GM23338 (cell line): ENCODE measurements at regions not wholly inside any gene's neighbourhood (a gene's known extent, or its start where the extent isn't known, plus 50 kb on each side); places are given as distances from the start of the nearest gene placed in this dataset.
"Not testable (repeated sequence)": the region's sequence is repeated elsewhere in the genome, so short reads cannot be mapped to it uniquely, and the experiment has no call there.

Experiments used
- ATAC-seq: fragments of 200-7000 bp; cut with Tn5 transposase; 3 replicates; pipeline ENCODE4 v1.9.1; 2020
- DNase-seq: peaks from one replicate; pipeline ENCODE4 v3.0.0-alpha.2; 2015; ENCODE audit warnings: low spot score
- H2AFZ ChIP-seq: fragments of 200-600 bp; sonication (generic); 2 replicates; pipeline ENCODE4 v1.8.0; 2016; ENCODE audit warnings: antibody characterized with exemption, mild to moderate bottlenecking, moderate library complexity
- H3F3A ChIP-seq: fragments of 200-600 bp; sonication (generic); replicated peaks from 2 replicates; pipeline ENCODE4 v1.8.0; 2017; ENCODE audit warnings: antibody characterized with exemption, mixed run types, low read depth
- H3K27ac ChIP-seq: fragments of 200-600 bp; sonication (generic); 2 replicates; pipeline ENCODE4 v1.6.1; 2016; ENCODE audit warnings: low read depth
- H3K27me3 ChIP-seq: fragments of 200-600 bp; sonication (generic); 2 replicates; pipeline ENCODE4 v1.8.0; 2016; ENCODE audit warnings: mild to moderate bottlenecking, mixed run types, moderate library complexity; ENCODE audit not compliant: insufficient read depth
- H3K36me3 ChIP-seq: fragments of 200-600 bp; sonication (generic); 2 replicates; pipeline ENCODE4 v1.8.0; 2016; ENCODE audit warnings: mild to moderate bottlenecking; ENCODE audit not compliant: insufficient read depth
- H3K4me1 ChIP-seq: fragments of 200-600 bp; sonication (generic); 2 replicates; pipeline ENCODE4 v1.8.0; 2016; ENCODE audit warnings: mild to moderate bottlenecking, moderate library complexity; ENCODE audit not compliant: insufficient read depth
- H3K4me2 ChIP-seq: fragments of 200-600 bp; sonication (generic); 2 replicates; pipeline ENCODE4 v1.7.1; 2017; ENCODE audit warnings: mixed run types
- H3K4me3 ChIP-seq: fragments of 200-600 bp; sonication (generic); 2 replicates; pipeline ENCODE4 v1.6.1; 2016; ENCODE audit warnings: mixed run types
- H3K79me2 ChIP-seq: fragments of 200-600 bp; sonication (generic); replicated peaks from 2 replicates; pipeline ENCODE4 v1.8.0; 2017; ENCODE audit warnings: mild to moderate bottlenecking; ENCODE audit not compliant: insufficient read depth
- H3K9me2 ChIP-seq: fragments of 200-600 bp; sonication (generic); 2 replicates; pipeline ENCODE4 v1.8.0; 2017; ENCODE audit not compliant: insufficient read depth
- H4K20me1 ChIP-seq: fragments of 200-600 bp; sonication (generic); replicated peaks from 2 replicates; pipeline ENCODE4 v1.8.0; 2017; ENCODE audit warnings: mild to moderate bottlenecking; ENCODE audit not compliant: insufficient read depth
- H3K27ac Mint-ChIP-seq: 2 replicates; pipeline ENCODE4 v1.8.0; 2020; ENCODE audit warnings: inconsistent platforms, mild to moderate bottlenecking, moderate library complexity, mixed read lengths
- H3K27me3 Mint-ChIP-seq: 3 replicates; pipeline ENCODE4 v1.8.0; 2022; ENCODE audit warnings: low read depth, mild to moderate bottlenecking, moderate library complexity, mixed read lengths, inconsistent platforms; ENCODE audit not compliant: insufficient read depth, poor library complexity
- H3K36me3 Mint-ChIP-seq: 3 replicates; pipeline ENCODE4 v1.8.0; 2021; ENCODE audit warnings: low read depth, mild to moderate bottlenecking, inconsistent platforms, moderate library complexity, mixed read lengths
- H3K4me1 Mint-ChIP-seq: 3 replicates; pipeline ENCODE4 v1.8.0; 2020; ENCODE audit warnings: mild to moderate bottlenecking, inconsistent platforms, mixed read lengths
- H3K4me3 Mint-ChIP-seq: 3 replicates; pipeline ENCODE4 v1.8.0; 2021; ENCODE audit warnings: moderate library complexity, mild to moderate bottlenecking, inconsistent platforms, mixed read lengths
- H3K9me3 Mint-ChIP-seq: 3 replicates; pipeline ENCODE4 v1.8.0; 2020; ENCODE audit warnings: moderate library complexity, mild to moderate bottlenecking, inconsistent platforms, mixed read lengths
- CREB1 ChIP-seq: fragments of 250-450 bp; sonication (Bioruptor Pico); IDR thresholded peaks from 2 replicates; pipeline ENCODE4 v1.5.0; 2020; ENCODE audit warnings: low read depth, mild to moderate bottlenecking, moderate library complexity
- EZH2 ChIP-seq: fragments of 200-600 bp; sonication (generic); IDR thresholded peaks from one replicate; pipeline ENCODE4 v1.8.0; 2017; ENCODE audit warnings: antibody characterized with exemption, mild to moderate bottlenecking, low read depth; ENCODE audit not compliant: unreplicated experiment
- JUNB ChIP-seq: IDR thresholded peaks from one replicate; pipeline ENCODE4 v1.6.1; 2016; ENCODE audit warnings: antibody characterized with exemption; ENCODE audit not compliant: unreplicated experiment
- NANOG ChIP-seq: IDR thresholded peaks from 2 replicates; pipeline ENCODE4 v1.6.1; 2016; ENCODE audit warnings: antibody characterized with exemption, borderline replicate concordance
- STAT1 ChIP-seq: IDR thresholded peaks from one replicate; pipeline ENCODE4 v1.6.1; 2016; ENCODE audit warnings: antibody characterized with exemption; ENCODE audit not compliant: unreplicated experiment
- ZNF331 ChIP-seq: fragments of 250-450 bp; sonication (Bioruptor Pico); IDR thresholded peaks from 2 replicates; pipeline ENCODE4 v1.5.0; 2020; ENCODE audit warnings: low read depth, mild to moderate bottlenecking, moderate library complexity
- TF ChIP-seq, protein P1 (sequence below), 2 experiments: fragments of 200-600 bp in 1 of 2; sonication (generic) in 1 of 2; conservative IDR thresholded peaks; 2 replicates each; pipeline versions ENCODE4 v1.5.1 to v1.6.1; 2016 to 2017; ENCODE audit warnings: antibody characterized with exemption in 2 of 2, low read depth in 2 of 2, mild to moderate bottlenecking in 2 of 2, moderate library complexity in 1 of 2

GRCh38 chr2:11949732-11950523 is 203.5 kb downstream of the LPIN1 start:
- Histone ChIP-seq H3K4me1 (no peaks in the 10 kb centered on the region), H3K36me3 (no peaks in the 10 kb centered on the region), H3K4me2 (no peak overlapping the region), H2AFZ (no peak overlapping the region), H4K20me1 (no peaks in the 10 kb centered on the region), H3K27me3 (no peaks in the 10 kb centered on the region), H3K27ac (no peak overlapping the region), H3K9me2 (no peaks in the 10 kb centered on the region), H3K79me2 (no peaks in the 10 kb centered on the region), H3K4me3 (no peak overlapping the region), H3F3A (no peaks in the 10 kb centered on the region)
- ATAC-seq (no peak), DNase-seq (no peak)
- TF ChIP-seq CREB1 (CRISPR knock-in tag) = no peak
- no peak for TF ChIP-seq STAT1
- no peak overlapping the region for H3K4me3 Mint-ChIP-seq
- no peaks in the 10 kb centered on the region for H3K27me3 Mint-ChIP-seq
- H3K36me3 Mint-ChIP-seq = no peaks in the 10 kb centered on the region
- no peaks in the 10 kb centered on the region for H3K4me1 Mint-ChIP-seq
- H3K27ac Mint-ChIP-seq = no peak overlapping the region
- H3K9me3 Mint-ChIP-seq = no peaks in the 10 kb centered on the region

- no peak for TF ChIP-seq EZH2
- no peak for TF ChIP-seq NANOG
- no peak for TF ChIP-seq JUNB
- no peak for TF ChIP-seq ZNF331
- no peaks in the 10 kb centered on the region for H3K4me1 Mint-ChIP-seq
- H3K27me3 Mint-ChIP-seq = no peaks in the 10 kb centered on the region
Observed at GRCh38 chr2:11950896-11951295, 204.5 kb downstream of the LPIN1 start.

GRCh38 chr2:11951492-11951891 is 205.1 kb downstream of the LPIN1 start:
- H3K4me1 Mint-ChIP-seq, H3K4me2 ChIP-seq, H3K27me3 Mint-ChIP-seq, H3K4me3 ChIP-seq, H3K36me3 ChIP-seq, H3K9me3 Mint-ChIP-seq, H4K20me1 ChIP-seq, H3K36me3 Mint-ChIP-seq, H3K27me3 ChIP-seq, H3K79me2 ChIP-seq, H3K4me3 Mint-ChIP-seq, H3K4me1 ChIP-seq, H3K9me2 ChIP-seq, H3F3A ChIP-seq, H2AFZ ChIP-seq, ATAC-seq, H3K27ac Mint-ChIP-seq, H3K27ac ChIP-seq: not testable (repeated sequence)
- TF ChIP-seq, protein P1, sequence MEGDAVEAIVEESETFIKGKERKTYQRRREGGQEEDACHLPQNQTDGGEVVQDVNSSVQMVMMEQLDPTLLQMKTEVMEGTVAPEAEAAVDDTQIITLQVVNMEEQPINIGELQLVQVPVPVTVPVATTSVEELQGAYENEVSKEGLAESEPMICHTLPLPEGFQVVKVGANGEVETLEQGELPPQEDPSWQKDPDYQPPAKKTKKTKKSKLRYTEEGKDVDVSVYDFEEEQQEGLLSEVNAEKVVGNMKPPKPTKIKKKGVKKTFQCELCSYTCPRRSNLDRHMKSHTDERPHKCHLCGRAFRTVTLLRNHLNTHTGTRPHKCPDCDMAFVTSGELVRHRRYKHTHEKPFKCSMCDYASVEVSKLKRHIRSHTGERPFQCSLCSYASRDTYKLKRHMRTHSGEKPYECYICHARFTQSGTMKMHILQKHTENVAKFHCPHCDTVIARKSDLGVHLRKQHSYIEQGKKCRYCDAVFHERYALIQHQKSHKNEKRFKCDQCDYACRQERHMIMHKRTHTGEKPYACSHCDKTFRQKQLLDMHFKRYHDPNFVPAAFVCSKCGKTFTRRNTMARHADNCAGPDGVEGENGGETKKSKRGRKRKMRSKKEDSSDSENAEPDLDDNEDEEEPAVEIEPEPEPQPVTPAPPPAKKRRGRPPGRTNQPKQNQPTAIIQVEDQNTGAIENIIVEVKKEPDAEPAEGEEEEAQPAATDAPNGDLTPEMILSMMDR (conservative IDR thresholded peaks at IDR 0.05; ENCODE audit: low read depth in 2 of 2) = peak; percentile 35 to 65; a peak in 3 of 4 replicates
- peak; percentile 23 for DNase-seq

More at GRCh38 chr2:11950896-11951295, 204.5 kb downstream of the LPIN1 start:
- no peaks in the 10 kb centered on the region for H3K36me3 ChIP-seq
- no peaks in the 10 kb centered on the region for H3K9me2 ChIP-seq
- H2AFZ ChIP-seq = no peak overlapping the region
- Mint-ChIP-seq H3K9me3 (no peaks in the 10 kb centered on the region), H3K4me3 (no peak overlapping the region), H3K36me3 (no peaks in the 10 kb centered on the region), H3K27ac (no peak overlapping the region)
- no peaks in the 10 kb centered on the region for H3K4me1 ChIP-seq
- H3K4me2 ChIP-seq = no peak overlapping the region
- H3K27me3 ChIP-seq = no peaks in the 10 kb centered on the region
- no peak overlapping the region for H3K27ac ChIP-seq
- no peak overlapping the region for H3K4me3 ChIP-seq
- H3K79me2 ChIP-seq = no peaks in the 10 kb centered on the region
- DNase-seq (no peak), ATAC-seq (no peak)
- H3F3A ChIP-seq = no peaks in the 10 kb centered on the region
- H4K20me1 ChIP-seq = no peaks in the 10 kb centered on the region
